Loucy (cell line): ENCODE measurements at regions not wholly inside any gene's neighbourhood (a gene's known extent, or its start where the extent isn't known, plus 50 kb on each side); places are given as distances from the start of the nearest gene placed in this dataset.

Experiments used
- H2AFZ ChIP-seq: fragments of 200-600 bp; sonication (generic); 2 replicates; pipeline ENCODE4 v1.6.0; 2016; ENCODE audit warnings: antibody characterized with exemption, mild to moderate bottlenecking, low read length, moderate library complexity
- H3F3A ChIP-seq: fragments of 200-600 bp; 2 replicates; pipeline ENCODE4 v1.6.0; 2016; ENCODE audit warnings: antibody characterized with exemption, low read depth, mild to moderate bottlenecking
- H3K27me3 ChIP-seq: fragments of 200-600 bp; sonication (generic); 2 replicates; pipeline ENCODE4 v1.6.1; 2014; ENCODE audit warnings: low read length, mild to moderate bottlenecking; ENCODE audit not compliant: insufficient read depth, poor library complexity, severe bottlenecking
- H3K36me3 ChIP-seq: fragments of 200-600 bp; sonication (generic); 2 replicates; pipeline ENCODE4 v1.6.1; 2016; ENCODE audit warnings: low read length; ENCODE audit not compliant: insufficient read depth
- H3K4me1 ChIP-seq: fragments of 200-600 bp; sonication (generic); 2 replicates; pipeline ENCODE4 v1.5.1; 2014; ENCODE audit warnings: low read length, mild to moderate bottlenecking; ENCODE audit not compliant: insufficient read depth, poor library complexity, severe bottlenecking
- H3K4me2 ChIP-seq: fragments of 200-600 bp; sonication (generic); 2 replicates; pipeline ENCODE4 v1.6.0; 2014; ENCODE audit warnings: antibody characterized with exemption, low read length, low read depth, mild to moderate bottlenecking; ENCODE audit not compliant: poor library complexity, severe bottlenecking
- H3K4me3 ChIP-seq: fragments of 200-600 bp; sonication (generic); 2 replicates; pipeline ENCODE4 v1.5.1; 2014; ENCODE audit warnings: low read length, mild to moderate bottlenecking, mixed read lengths; ENCODE audit not compliant: poor library complexity, severe bottlenecking
- H3K79me2 ChIP-seq: fragments of 200-600 bp; sonication (generic); 2 replicates; pipeline ENCODE4 v1.6.1; 2014; ENCODE audit warnings: low read length; ENCODE audit not compliant: insufficient read depth
- H3K9ac ChIP-seq: fragments of 200-600 bp; sonication (generic); 2 replicates; pipeline ENCODE4 v1.6.0; 2014; ENCODE audit warnings: mild to moderate bottlenecking, low read depth, low read length, moderate library complexity; ENCODE audit not compliant: poor library complexity, severe bottlenecking
- H3K9me2 ChIP-seq: fragments of 200-600 bp; sonication (generic); replicated peaks from 2 replicates; pipeline ENCODE4 v1.6.1; 2016; ENCODE audit warnings: low read depth, low read length, mixed read lengths
- H3K9me3 ChIP-seq: fragments of 200-600 bp; sonication (generic); 2 replicates; pipeline ENCODE4 v1.6.1; 2014; ENCODE audit warnings: mild to moderate bottlenecking, antibody characterized with exemption, low read length, low read depth; ENCODE audit not compliant: insufficient read depth
- H4K20me1 ChIP-seq: fragments of 200-600 bp; sonication (generic); 2 replicates; pipeline ENCODE4 v1.6.0; 2014; ENCODE audit warnings: antibody characterized with exemption, low read length, mild to moderate bottlenecking; ENCODE audit not compliant: insufficient read depth, poor library complexity, severe bottlenecking
- CTCF ChIP-seq: fragments of 200-600 bp; sonication (generic); conservative IDR thresholded peaks from 2 replicates; pipeline ENCODE4 v1.5.1; 2014; ENCODE audit warnings: mild to moderate bottlenecking, antibody characterized with exemption, low read length
- EZH2phosphoT487 ChIP-seq: fragments of 200-600 bp; IDR thresholded peaks from 2 replicates; pipeline ENCODE4 v1.6.1; 2018; ENCODE audit warnings: antibody characterized with exemption, mild to moderate bottlenecking, moderate library complexity, borderline replicate concordance

- Histone ChIP-seq H3K9ac (no peak overlapping the region), H3K36me3 (no peaks in the 10 kb centered on the region), H2AFZ (no peak overlapping the region), H3K9me3 (no peaks in the 10 kb centered on the region), H3K27me3 (no peaks in the 10 kb centered on the region), H3K4me3 (no peak overlapping the region), H3K4me1 (no peaks in the 10 kb centered on the region), H3K9me2 (no peaks in the 10 kb centered on the region), H4K20me1 (no peaks in the 10 kb centered on the region), H3K79me2 (no peaks in the 10 kb centered on the region), H3K4me2 (no peak overlapping the region), H3F3A (no peaks in the 10 kb centered on the region)
- TF ChIP-seq EZH2phosphoT487 (no peak), CTCF (no peak)
These were observed 60.1 kb upstream of the LAPTM4A start for GRCh38 chr2:20111311-20112131.

- Histone ChIP-seq H3K4me1 (no peaks in the 10 kb centered on the region), H3K9ac (no peak overlapping the region), H3K9me2 (no peaks in the 10 kb centered on the region), H3K9me3 (no peaks in the 10 kb centered on the region), H3K27me3 (no peaks in the 10 kb centered on the region), H3K4me2 (no peak overlapping the region), H3F3A (no peaks in the 10 kb centered on the region), H3K79me2 (no peaks in the 10 kb centered on the region), H4K20me1 (no peaks in the 10 kb centered on the region), H2AFZ (no peak overlapping the region), H3K4me3 (no peak overlapping the region), H3K36me3 (no peaks in the 10 kb centered on the region)
- TF ChIP-seq EZH2phosphoT487, result no peak
- TF ChIP-seq CTCF, result no peak
These were observed 59.4 kb upstream of the LAPTM4A start for GRCh38 chr2:20110876-20111275.

GRCh38 chr2:20110383-20110782 lies 59.0 kb upstream of the LAPTM4A start:
- Histone ChIP-seq H3K9me2 (no peaks in the 10 kb centered on the region), H3K27me3 (no peaks in the 10 kb centered on the region), H3K9ac (no peak overlapping the region), H3K4me2 (no peak overlapping the region), H4K20me1 (no peaks in the 10 kb centered on the region), H3F3A (no peaks in the 10 kb centered on the region), H3K79me2 (no peaks in the 10 kb centered on the region), H2AFZ (no peak overlapping the region), H3K36me3 (no peaks in the 10 kb centered on the region), H3K4me1 (no peaks in the 10 kb centered on the region), H3K4me3 (no peak overlapping the region), H3K9me3 (no peaks in the 10 kb centered on the region)
- TF ChIP-seq CTCF (no peak), EZH2phosphoT487 (no peak)
